ENCODE measurements at regions not wholly inside any gene's neighbourhood (a gene's known extent, or its start where the extent isn't known, plus 50 kb on each side); places are given as distances from the start of the nearest gene placed in this dataset.
"Not testable (repeated sequence)": the region's sequence is repeated elsewhere in the genome, so short reads cannot be mapped to it uniquely, and the experiment has no call there.

GRCh38 chr1:203411431-203411830, 60.5 kb upstream of the FMOD start:
- not testable (repeated sequence) for H3K4me1 ChIP-seq (ENCODE audit: control insufficient read depth, insufficient read depth, low read length); H3K4me2 ChIP-seq (ENCODE audit: low read length); H3K4me3 ChIP-seq (ENCODE audit: low read length); H3K36me3 ChIP-seq (ENCODE audit: insufficient read depth, low read length); H3K9me3 ChIP-seq (replicated peaks; ENCODE audit: low read length); H3K9ac ChIP-seq (ENCODE audit: low read depth, low read length)
- H3K27me3 ChIP-seq (ENCODE audit: control insufficient read depth, insufficient read depth, low read length), result peaks cover 11% of the 10 kb centered on the region

GRCh38 chr1:203419558-203419957, 56.0 kb upstream of the PRELP start:
- Histone ChIP-seq H3K9me3 (replicated peaks; ENCODE audit: low read length) (no peaks in the 10 kb centered on the region), H3K36me3 (ENCODE audit: insufficient read depth, low read length) (no peaks in the 10 kb centered on the region), H3K4me2 (ENCODE audit: low read length) (no peak overlapping the region), H3K9ac (ENCODE audit: low read depth, low read length) (no peak overlapping the region), H3K4me3 (ENCODE audit: low read length) (no peak overlapping the region), H3K27me3 (ENCODE audit: control insufficient read depth, insufficient read depth, low read length) (peaks cover 37% of the 10 kb centered on the region), H3K4me1 (ENCODE audit: control insufficient read depth, insufficient read depth, low read length) (no peaks in the 10 kb centered on the region)

GRCh38 chr1:203420263-203420662, 55.3 kb upstream of the PRELP start:
- Histone ChIP-seq H3K4me1 (ENCODE audit: control insufficient read depth, insufficient read depth, low read length) (no peaks in the 10 kb centered on the region), H3K4me2 (ENCODE audit: low read length) (no peak overlapping the region), H3K27me3 (ENCODE audit: control insufficient read depth, insufficient read depth, low read length) (peaks cover 44% of the 10 kb centered on the region), H3K9ac (ENCODE audit: low read depth, low read length) (no peak overlapping the region), H3K36me3 (ENCODE audit: insufficient read depth, low read length) (no peaks in the 10 kb centered on the region), H3K4me3 (ENCODE audit: low read length) (no peak overlapping the region), H3K9me3 (replicated peaks; ENCODE audit: low read length) (no peaks in the 10 kb centered on the region)

- H3K9ac ChIP-seq (ENCODE audit: low read depth, low read length), result no peak overlapping the region
- no peaks in the 10 kb centered on the region for H3K9me3 ChIP-seq (replicated peaks; ENCODE audit: low read length)
- no peak overlapping the region for H3K4me3 ChIP-seq (ENCODE audit: low read length)
- peaks cover 54% of the 10 kb centered on the region for H3K27me3 ChIP-seq (ENCODE audit: control insufficient read depth, insufficient read depth, low read length)
- no peaks in the 10 kb centered on the region for H3K36me3 ChIP-seq (ENCODE audit: insufficient read depth, low read length)
- H3K4me2 ChIP-seq (ENCODE audit: low read length), result no peak overlapping the region
- H3K4me1 ChIP-seq (ENCODE audit: control insufficient read depth, insufficient read depth, low read length), result no peaks in the 10 kb centered on the region
Measured at GRCh38 chr1:203421246-203421645, 54.4 kb upstream of the PRELP start.

DNA sequence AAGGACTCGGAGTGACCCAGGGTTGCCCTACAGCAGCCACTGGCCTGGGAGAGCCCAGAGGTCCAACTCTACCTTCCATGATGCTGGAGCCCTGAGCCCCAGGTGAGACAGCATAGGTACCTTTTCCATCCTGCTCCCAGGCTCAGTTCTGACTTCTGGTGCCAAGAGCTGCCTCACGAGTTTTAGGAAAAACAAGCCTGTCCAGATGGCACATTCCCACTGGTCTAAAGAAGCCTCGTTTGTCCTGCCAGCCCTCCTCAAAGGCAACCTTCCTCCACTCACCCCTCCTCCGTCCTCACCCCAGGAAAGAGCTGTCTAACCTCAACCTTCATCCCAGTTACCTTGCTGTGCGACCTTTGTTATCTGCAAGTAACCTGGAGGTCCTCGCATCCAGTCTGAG, 53.5 kb upstream of the PRELP start:
- Histone ChIP-seq H3K36me3 (ENCODE audit: insufficient read depth, low read length) (no peaks in the 10 kb centered on the region), H3K9me3 (replicated peaks; ENCODE audit: low read length) (no peaks in the 10 kb centered on the region), H3K4me1 (ENCODE audit: control insufficient read depth, insufficient read depth, low read length) (no peaks in the 10 kb centered on the region), H3K9ac (ENCODE audit: low read depth, low read length) (no peak overlapping the region), H3K4me3 (ENCODE audit: low read length) (no peak overlapping the region), H3K4me2 (ENCODE audit: low read length) (no peak overlapping the region), H3K27me3 (ENCODE audit: control insufficient read depth, insufficient read depth, low read length) (peaks cover 63% of the 10 kb centered on the region)

GRCh38 chr1:203422656-203423055, 53.0 kb upstream of the PRELP start:
- H3K36me3 ChIP-seq (ENCODE audit: insufficient read depth, low read length), result no peaks in the 10 kb centered on the region
- H3K27me3 ChIP-seq (ENCODE audit: control insufficient read depth, insufficient read depth, low read length), result peaks cover 68% of the 10 kb centered on the region
- H3K4me1 ChIP-seq (ENCODE audit: control insufficient read depth, insufficient read depth, low read length), result no peaks in the 10 kb centered on the region
- H3K9me3 ChIP-seq (replicated peaks; ENCODE audit: low read length), result no peaks in the 10 kb centered on the region
- no peak overlapping the region for H3K4me3 ChIP-seq (ENCODE audit: low read length)
- no peak overlapping the region for H3K9ac ChIP-seq (ENCODE audit: low read depth, low read length)
- no peak overlapping the region for H3K4me2 ChIP-seq (ENCODE audit: low read length)

GRCh38 chr1:203424285-203424684, 51.3 kb upstream of the PRELP start:
- Histone ChIP-seq H3K9ac (ENCODE audit: low read depth, low read length) (no peak overlapping the region), H3K27me3 (ENCODE audit: control insufficient read depth, insufficient read depth, low read length) (peaks cover 76% of the 10 kb centered on the region), H3K4me3 (ENCODE audit: low read length) (no peak overlapping the region), H3K36me3 (ENCODE audit: insufficient read depth, low read length) (no peaks in the 10 kb centered on the region), H3K4me1 (ENCODE audit: control insufficient read depth, insufficient read depth, low read length) (no peaks in the 10 kb centered on the region), H3K4me2 (ENCODE audit: low read length) (no peak overlapping the region), H3K9me3 (replicated peaks; ENCODE audit: low read length) (no peaks in the 10 kb centered on the region)

GRCh38 chr1:203424861-203425662, 50.5 kb upstream of the PRELP start:
- Histone ChIP-seq H3K4me1 (ENCODE audit: control insufficient read depth, insufficient read depth, low read length) (no peaks in the 10 kb centered on the region), H3K27me3 (ENCODE audit: control insufficient read depth, insufficient read depth, low read length) (peaks cover 73% of the 10 kb centered on the region), H3K36me3 (ENCODE audit: insufficient read depth, low read length) (no peaks in the 10 kb centered on the region), H3K4me2 (ENCODE audit: low read length) (no peak overlapping the region), H3K9me3 (replicated peaks; ENCODE audit: low read length) (no peaks in the 10 kb centered on the region), H3K9ac (ENCODE audit: low read depth, low read length) (no peak overlapping the region), H3K4me3 (ENCODE audit: low read length) (no peak overlapping the region)

DNA sequence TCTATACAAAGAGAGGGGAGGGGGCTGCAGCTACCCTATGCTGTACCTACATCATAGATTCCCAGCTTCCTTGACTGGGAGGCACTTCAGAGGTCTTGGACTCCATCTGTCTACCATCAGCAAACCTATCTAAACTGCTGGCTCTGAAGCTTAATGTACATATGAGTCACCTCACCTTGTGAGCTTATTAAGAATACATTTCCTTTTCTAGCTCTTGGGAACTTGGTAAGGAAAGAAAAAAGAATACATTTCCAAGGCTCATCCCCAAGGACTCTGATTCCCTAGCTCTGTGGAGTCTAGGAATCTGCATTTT, 50.0 kb upstream of the PRELP start:
- no peaks in the 10 kb centered on the region for H3K9me3 ChIP-seq (replicated peaks; ENCODE audit: low read length)
- H3K9ac ChIP-seq (ENCODE audit: low read depth, low read length), result no peak overlapping the region
- peaks cover 73% of the 10 kb centered on the region for H3K27me3 ChIP-seq (ENCODE audit: control insufficient read depth, insufficient read depth, low read length)
- H3K4me3 ChIP-seq (ENCODE audit: low read length), result no peak overlapping the region
- no peak overlapping the region for H3K4me2 ChIP-seq (ENCODE audit: low read length)
- no peaks in the 10 kb centered on the region for H3K36me3 ChIP-seq (ENCODE audit: insufficient read depth, low read length)
- no peaks in the 10 kb centered on the region for H3K4me1 ChIP-seq (ENCODE audit: control insufficient read depth, insufficient read depth, low read length)

All from skeletal muscle satellite cell (primary cell).